ENCODE measurements at regions not wholly inside any gene's neighbourhood (a gene's known extent, or its start where the extent isn't known, plus 50 kb on each side); places are given as distances from the start of the nearest gene placed in this dataset.

GRCh38 chr2:220247588-220248350 is 620.3 kb downstream of the SLC4A3 start:
- no peak for ATAC-seq (ENCODE audit: low FRiP score)
- no peak for TF ChIP-seq CTCF (IDR thresholded peaks at IDR 0.05)
- no peak for DNase-seq (ENCODE audit: low spot score)

GRCh38 chr2:220259662-220260061 is 632.2 kb downstream of the SLC4A3 start:
- DNase-seq (ENCODE audit: low spot score) (no peak), ATAC-seq (ENCODE audit: low FRiP score) (no peak)
- TF ChIP-seq CTCF (IDR thresholded peaks at IDR 0.05) = no peak

- ATAC-seq (ENCODE audit: low FRiP score) (no peak), DNase-seq (ENCODE audit: low spot score) (no peak)
- TF ChIP-seq CTCF (IDR thresholded peaks at IDR 0.05) = no peak
Observed at GRCh38 chr2:220263300-220263699, 635.9 kb downstream of the SLC4A3 start.

- ATAC-seq (ENCODE audit: low FRiP score) = no peak
- DNase-seq (ENCODE audit: low spot score) = no peak
- TF ChIP-seq CTCF (IDR thresholded peaks at IDR 0.05) = no peak
Observed at GRCh38 chr2:220269367-220269766, 641.9 kb downstream of the SLC4A3 start.

GRCh38 chr2:220270481-220271070 is 643.1 kb downstream of the SLC4A3 start:
- TF ChIP-seq CTCF (IDR thresholded peaks at IDR 0.05) = no peak
- ATAC-seq (ENCODE audit: low FRiP score) (no peak), DNase-seq (ENCODE audit: low spot score) (no peak)

- no peak for TF ChIP-seq CTCF (IDR thresholded peaks at IDR 0.05)
- ATAC-seq (ENCODE audit: low FRiP score) (no peak), DNase-seq (ENCODE audit: low spot score) (no peak)
Observed at GRCh38 chr2:220272656-220273055, 645.2 kb downstream of the SLC4A3 start.

GRCh38 chr2:220273082-220273481 is 645.7 kb downstream of the SLC4A3 start:
- DNase-seq (ENCODE audit: low spot score) (no peak), ATAC-seq (ENCODE audit: low FRiP score) (no peak)
- no peak for TF ChIP-seq CTCF (IDR thresholded peaks at IDR 0.05)

Measured in omental fat pad (tissue), 3 donors.